ENCODE measurements at regions not wholly inside any gene's neighbourhood (a gene's known extent, or its start where the extent isn't known, plus 50 kb on each side); places are given as distances from the start of the nearest gene placed in this dataset.

- H3K36me3 ChIP-seq = no peaks in the 10 kb centered on the region
- DNase-seq = no peak
- H3K27me3 ChIP-seq = no peaks in the 10 kb centered on the region
- 89 to 91% methylated on average over 6 of the region's 6 CpGs for WGBS, 2 donors
- no peak overlapping the region for H3K4me3 ChIP-seq (replicated peaks in 1 of 3)
- no peak for TF ChIP-seq POLR2A (IDR thresholded peaks at IDR 0.05)
- TF ChIP-seq CTCF (IDR thresholded peaks at IDR 0.05) = no peak
- H3K4me1 ChIP-seq = no peaks in the 10 kb centered on the region
- H3K27ac ChIP-seq = no peak overlapping the region
- intact Hi-C loops (cut with DNase I) = no loop called here
- no peaks in the 10 kb centered on the region for H3K9me3 ChIP-seq
Observed at GRCh38 chr14:98997526-98998205, 274.3 kb downstream of the BCL11B start.

GRCh38 chr14:98999345-98999744 lies 272.7 kb downstream of the BCL11B start:
- DNase-seq = no peak
- TF ChIP-seq POLR2A (IDR thresholded peaks at IDR 0.05) (no peak), CTCF (IDR thresholded peaks at IDR 0.05) (no peak)
- 73 to 86% methylated on average over 9 of the region's 9 CpGs for WGBS, 2 donors
- intact Hi-C loops (cut with DNase I) = no loop called here
- H3K4me3 ChIP-seq (replicated peaks in 1 of 3) = no peak overlapping the region
- no peaks in the 10 kb centered on the region for H3K36me3 ChIP-seq
- no peaks in the 10 kb centered on the region for H3K4me1 ChIP-seq
- H3K27ac ChIP-seq = no peak overlapping the region
- H3K27me3 ChIP-seq = no peaks in the 10 kb centered on the region
- no peaks in the 10 kb centered on the region for H3K9me3 ChIP-seq

GRCh38 chr14:98999901-99000300 lies 272.1 kb downstream of the BCL11B start:
- H3K4me3 ChIP-seq (replicated peaks in 1 of 3) = no peak overlapping the region
- intact Hi-C loops (cut with DNase I) = no loop called here
- H3K4me1 ChIP-seq = no peaks in the 10 kb centered on the region
- no peak overlapping the region for H3K27ac ChIP-seq
- H3K9me3 ChIP-seq = no peaks in the 10 kb centered on the region
- no peaks in the 10 kb centered on the region for H3K27me3 ChIP-seq
- WGBS, 2 donors = 88 to 89% methylated on average over 6 to 11 of the region's 11 CpGs
- no peak for DNase-seq
- TF ChIP-seq POLR2A (IDR thresholded peaks at IDR 0.05) = no peak
- no peak for TF ChIP-seq CTCF (IDR thresholded peaks at IDR 0.05)
- H3K36me3 ChIP-seq = no peaks in the 10 kb centered on the region

GRCh38 chr14:99001241-99001640 lies 270.8 kb downstream of the BCL11B start:
- Histone ChIP-seq H3K4me1 (no peaks in the 10 kb centered on the region), H3K9me3 (no peaks in the 10 kb centered on the region), H3K4me3 (replicated peaks in 1 of 3) (no peak overlapping the region), H3K27ac (no peak overlapping the region), H3K36me3 (no peaks in the 10 kb centered on the region), H3K27me3 (no peaks in the 10 kb centered on the region)
- no peak for DNase-seq
- TF ChIP-seq POLR2A (IDR thresholded peaks at IDR 0.05) = no peak
- no peak for TF ChIP-seq CTCF (IDR thresholded peaks at IDR 0.05)
- 87 to 89% methylated on average over 7 of the region's 7 CpGs for WGBS, 2 donors
- intact Hi-C loops (cut with DNase I) = no loop called here

- intact Hi-C loops (cut with DNase I) = no loop called here
- Histone ChIP-seq H3K27me3 (no peaks in the 10 kb centered on the region), H3K4me1 (no peaks in the 10 kb centered on the region), H3K9me3 (no peaks in the 10 kb centered on the region), H3K36me3 (no peaks in the 10 kb centered on the region), H3K4me3 (replicated peaks in 1 of 3) (no peak overlapping the region), H3K27ac (no peak overlapping the region)
- no peak for TF ChIP-seq POLR2A (IDR thresholded peaks at IDR 0.05)
- TF ChIP-seq CTCF (IDR thresholded peaks at IDR 0.05) = no peak
- DNase-seq = no peak
Observed at GRCh38 chr14:99003646-99004045, 268.4 kb downstream of the BCL11B start.
